NCI-H446 treated with DMSO at 0.1 percent for 48 hours (cell line): ENCODE measurements at regions not wholly inside any gene's neighbourhood (a gene's known extent, or its start where the extent isn't known, plus 50 kb on each side); places are given as distances from the start of the nearest gene placed in this dataset.
"Not testable (repeated sequence)": the region's sequence is repeated elsewhere in the genome, so short reads cannot be mapped to it uniquely, and the experiment has no call there.

Experiments used
- DNase-seq: peaks from one replicate; lab custom pipeline; 2025; lab: John Stamatoyannopoulos, UW

DNA sequence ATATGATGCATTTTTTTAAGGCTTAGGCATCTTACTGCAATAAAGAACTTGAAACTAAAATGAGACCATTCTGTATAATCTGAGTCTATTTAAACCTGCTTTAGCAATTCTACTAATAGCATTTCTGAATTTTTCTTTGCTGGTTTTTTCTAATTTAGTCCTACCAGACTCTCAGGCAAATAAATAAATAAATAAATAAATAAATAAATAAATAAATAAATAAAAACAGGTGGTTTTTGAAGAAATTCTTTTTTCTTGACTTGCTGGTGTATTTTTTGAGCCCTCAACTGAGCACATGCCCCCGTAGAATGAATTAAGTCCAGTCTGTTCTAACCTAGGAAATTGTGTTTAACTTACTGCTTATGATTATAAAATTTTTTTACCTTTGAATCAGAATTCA is 134.7 kb upstream of the FOXP2 start:
- no peak for DNase-seq

DNA sequence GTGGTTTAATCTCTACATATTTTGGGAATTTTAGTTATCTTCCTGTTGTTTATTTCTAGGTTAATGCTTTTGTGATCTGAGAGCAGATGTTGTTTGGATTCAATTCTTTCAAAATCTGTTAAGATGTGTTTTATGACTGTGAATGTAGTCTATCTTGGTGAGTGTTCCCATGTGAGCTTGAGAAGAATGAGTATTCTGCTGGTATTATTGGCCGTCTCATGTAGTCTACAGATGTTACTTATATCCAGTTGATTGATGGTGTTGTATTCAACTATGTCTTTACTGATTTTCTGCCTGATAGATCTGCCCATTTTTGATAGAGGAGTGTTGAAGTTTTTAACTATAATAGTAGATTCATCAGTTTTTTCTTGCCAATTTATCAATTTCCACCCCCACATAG is 141.4 kb upstream of the FOXP2 start:
- peak; percentile 34 for DNase-seq

DNA sequence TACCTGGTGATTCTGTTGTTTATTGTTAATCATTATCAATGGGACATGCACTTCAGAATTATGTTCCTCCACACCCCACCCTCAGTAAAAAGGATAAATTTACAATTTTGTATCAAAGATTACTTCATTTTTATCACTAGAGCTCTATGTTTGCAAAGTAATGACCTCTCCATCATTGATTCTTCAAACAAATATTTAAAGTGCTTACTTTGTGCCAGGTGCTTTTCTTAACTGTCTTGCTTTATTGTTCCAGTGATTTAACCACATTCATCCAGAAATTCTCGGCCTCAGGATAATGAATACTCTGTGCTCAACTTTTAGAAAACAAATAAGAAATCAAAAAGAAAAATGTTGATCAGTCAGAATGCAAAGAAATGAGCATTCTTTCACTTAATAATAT is 144.9 kb upstream of the FOXP2 start:
- DNase-seq = no peak

DNA sequence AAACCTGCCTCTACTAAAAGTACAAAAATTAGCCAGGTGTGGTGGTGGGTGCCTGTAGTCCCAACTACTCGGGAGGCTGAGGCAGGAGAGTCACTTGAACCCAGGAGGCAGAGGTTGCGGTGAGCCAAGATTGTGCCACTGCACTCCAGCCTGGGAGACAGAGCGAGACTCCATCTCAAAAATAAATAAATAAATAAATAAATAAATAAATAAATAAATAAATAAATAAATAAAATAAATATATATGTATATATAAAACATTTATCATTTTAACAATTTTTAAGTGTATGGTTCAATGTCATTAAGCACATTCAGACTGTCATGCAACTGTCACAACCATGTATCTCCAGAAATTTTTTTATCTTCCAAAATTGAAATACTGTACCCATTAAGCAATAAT is 147.1 kb upstream of the FOXP2 start:
- not testable (repeated sequence) for DNase-seq

DNA sequence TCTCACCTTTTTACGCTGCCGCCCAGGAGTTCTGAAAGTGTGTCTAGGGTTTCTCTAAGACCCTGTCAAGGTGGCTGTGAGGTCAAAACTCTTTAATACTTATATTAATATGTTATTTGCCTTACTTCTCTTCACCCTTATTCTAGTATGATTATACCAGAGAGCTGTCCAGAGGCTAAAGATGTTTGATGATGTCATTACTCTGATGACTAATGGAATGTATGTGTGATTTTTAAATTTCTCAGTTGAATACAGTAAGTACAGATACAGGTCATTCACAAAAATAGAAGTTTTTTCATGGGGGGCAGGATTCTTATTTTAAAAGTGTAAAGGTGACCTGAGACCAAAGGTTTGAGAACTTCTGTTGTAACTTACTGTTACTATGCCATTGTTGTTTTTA is 150.6 kb upstream of the FOXP2 start:
- no peak for DNase-seq

DNA sequence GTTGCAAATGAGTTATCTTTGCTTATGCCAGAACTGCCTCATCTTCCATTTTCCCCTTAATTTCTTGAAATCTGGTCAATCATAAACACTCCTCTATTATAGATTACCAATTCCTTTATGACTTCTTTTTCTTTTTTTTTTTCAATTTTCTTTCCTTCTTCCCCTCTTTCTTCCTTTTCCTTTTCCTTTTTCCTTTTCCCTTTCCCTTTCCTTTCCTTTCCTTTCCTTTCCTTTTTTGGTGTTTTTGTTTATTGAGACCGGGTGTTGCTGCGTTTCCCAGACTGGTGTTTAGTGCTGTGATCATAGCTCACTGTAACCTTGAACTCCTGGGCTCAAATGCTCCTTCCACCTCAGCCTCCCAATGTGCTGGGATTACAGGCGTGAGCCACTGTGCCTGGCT is 151.4 kb upstream of the FOXP2 start:
- no peak for DNase-seq

DNA sequence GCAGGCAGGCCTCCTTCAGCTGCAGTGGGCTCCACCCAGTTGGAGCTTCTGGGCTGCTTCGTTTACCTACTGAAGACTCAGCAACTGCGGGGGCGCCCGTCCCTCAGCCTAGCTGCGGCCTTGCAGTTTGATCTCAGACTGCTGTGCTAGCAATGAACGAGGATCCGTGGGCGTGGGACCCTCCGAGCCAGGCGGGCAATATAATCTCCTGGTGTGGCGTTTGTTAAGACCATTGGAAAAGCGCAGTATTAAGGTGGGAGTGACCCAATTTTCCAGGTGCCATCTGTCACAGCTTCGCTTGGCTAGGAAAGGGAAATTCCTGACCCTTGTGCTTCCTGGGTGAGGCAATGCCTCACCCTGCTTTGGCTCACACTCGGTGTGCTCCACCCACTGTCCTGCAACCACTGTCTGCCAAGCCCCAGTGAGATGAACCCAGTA is 159.2 kb upstream of the FOXP2 start:
- no peak for DNase-seq

DNA sequence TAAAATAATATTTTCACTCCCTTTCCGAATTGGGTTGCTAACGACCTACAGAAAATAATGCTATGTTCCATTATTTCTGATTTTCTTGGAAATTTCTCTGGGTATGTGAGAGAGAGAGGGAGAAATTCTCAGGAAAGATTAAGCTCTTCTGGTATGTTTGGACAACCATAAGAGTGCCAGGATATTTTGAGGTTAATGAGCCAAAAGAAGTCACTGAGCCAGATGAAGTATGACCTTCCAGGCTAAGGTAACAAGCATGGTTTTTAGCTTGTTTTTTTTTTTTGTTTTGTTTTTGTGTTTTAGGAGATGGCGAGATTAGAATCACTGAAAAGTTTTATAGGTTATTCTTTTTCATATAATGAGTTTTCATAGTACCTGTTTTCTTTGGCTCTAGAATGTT is 171.0 kb upstream of the FOXP2 start:
- DNase-seq = no peak

DNA sequence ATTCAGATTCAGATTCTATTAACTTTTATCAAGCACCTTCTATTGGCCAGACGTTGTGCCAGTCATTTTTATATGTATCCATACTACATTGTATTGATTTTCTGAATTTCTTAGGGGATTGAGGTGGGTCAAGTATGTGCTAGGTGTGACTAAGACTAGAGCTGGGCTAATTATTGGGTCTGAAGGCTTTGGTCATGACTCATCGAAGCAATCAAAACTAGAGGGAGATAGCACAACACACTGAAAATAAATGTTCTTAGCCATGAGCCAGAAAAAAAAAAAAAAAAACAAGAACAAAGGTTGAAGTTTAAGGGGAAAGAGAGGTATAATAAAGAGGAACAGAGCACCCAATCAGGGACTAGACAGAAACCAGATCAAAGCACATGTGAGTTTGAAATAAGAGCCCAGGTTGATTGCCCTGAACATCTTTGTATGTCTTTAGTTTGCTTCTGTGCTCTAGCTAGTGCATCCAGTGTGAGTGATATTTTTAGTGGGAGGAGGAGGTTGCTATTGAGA is 171.6 kb upstream of the FOXP2 start:
- DNase-seq = no peak

DNA sequence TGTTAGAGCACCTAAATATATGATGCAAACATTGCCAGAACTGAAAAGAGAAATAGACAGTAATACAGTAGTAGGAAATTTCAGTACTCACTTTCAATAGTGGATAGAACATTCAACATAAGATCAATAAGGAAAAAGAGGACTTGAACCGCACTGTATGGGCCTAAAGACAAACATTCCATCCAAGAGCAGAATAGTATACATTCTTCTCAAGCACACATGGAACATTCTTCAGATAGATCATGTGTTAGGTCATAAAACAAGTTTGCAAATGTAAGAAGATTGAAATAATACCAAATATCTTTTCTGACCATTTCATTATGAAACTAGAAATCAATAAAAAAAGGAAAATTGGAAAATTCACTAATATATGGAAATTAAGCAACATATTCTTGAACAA is 185.4 kb upstream of the FOXP2 start:
- no peak for DNase-seq

DNA sequence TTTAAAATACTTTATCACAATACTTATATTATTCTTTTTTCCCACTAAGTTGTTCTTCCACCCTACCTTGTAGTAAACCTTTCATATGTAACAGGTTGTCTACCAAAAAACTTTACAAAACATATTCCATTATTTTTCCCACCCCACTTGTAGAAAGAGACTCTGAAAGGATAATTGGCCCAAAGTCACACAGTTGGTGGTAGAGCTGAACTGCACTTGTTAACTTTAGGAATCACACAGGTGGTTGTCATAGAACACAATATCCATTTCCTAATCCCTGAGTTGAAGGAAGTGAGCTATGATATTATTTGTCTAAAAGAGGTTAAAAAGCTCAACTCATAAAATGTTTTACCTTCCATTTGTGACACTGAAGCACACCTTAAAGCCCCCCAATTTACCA is 188.8 kb upstream of the FOXP2 start:
- DNase-seq = no peak

DNA sequence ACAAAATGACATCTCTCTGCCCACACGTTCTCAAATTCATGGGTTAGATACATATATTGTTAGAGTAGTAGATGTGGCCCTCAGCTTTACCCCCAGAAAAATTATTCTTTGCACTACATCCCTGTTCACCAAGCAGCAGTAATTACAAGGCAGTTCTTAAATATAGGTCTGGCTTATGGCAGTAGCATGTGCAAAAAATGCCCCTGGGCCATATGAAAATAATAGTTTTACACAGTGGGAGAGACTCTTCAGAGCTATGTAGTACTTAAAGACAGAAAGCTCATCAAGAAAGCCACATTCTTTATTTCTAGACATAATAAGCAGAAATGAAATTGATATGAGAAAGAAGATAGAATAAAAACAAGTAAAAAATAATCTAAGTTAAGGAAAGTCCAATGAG is 196.3 kb upstream of the FOXP2 start:
- DNase-seq = no peak

DNA sequence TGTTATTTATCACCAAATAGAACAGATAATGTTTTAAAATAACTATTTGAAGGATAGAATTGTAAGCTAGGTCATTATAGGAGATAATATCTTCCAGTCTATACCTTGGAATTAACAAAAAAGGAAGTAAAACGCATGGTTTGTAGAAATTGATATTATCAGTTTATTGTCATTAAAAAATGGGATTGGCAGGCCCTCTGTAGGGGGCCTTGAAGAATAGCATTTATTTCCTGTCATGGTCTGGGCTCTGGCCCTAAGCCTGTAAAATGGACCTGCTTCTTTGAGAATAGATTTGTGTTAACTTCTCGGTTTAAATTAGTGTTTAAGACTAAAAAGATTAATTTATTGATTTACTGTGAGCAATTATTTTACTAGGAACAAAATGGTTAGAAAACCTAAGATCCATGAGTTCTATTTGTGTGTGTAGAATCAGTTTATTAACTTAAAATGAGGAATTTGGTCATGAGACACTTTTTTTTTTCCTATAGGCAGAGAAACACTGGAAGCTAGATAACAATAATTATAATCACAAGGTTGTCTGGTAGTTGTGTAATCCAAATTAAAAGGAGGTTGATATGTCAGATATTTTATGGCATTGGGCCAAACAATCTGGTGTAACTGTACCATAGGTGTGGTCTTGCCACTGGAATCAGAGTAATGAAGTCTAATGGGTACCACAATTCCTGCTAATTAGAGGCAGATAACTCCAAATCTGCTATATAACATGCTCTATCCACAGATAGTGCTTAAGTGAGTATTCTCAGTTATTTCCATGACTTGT is 197.4 kb upstream of the FOXP2 start:
- no peak for DNase-seq

DNA sequence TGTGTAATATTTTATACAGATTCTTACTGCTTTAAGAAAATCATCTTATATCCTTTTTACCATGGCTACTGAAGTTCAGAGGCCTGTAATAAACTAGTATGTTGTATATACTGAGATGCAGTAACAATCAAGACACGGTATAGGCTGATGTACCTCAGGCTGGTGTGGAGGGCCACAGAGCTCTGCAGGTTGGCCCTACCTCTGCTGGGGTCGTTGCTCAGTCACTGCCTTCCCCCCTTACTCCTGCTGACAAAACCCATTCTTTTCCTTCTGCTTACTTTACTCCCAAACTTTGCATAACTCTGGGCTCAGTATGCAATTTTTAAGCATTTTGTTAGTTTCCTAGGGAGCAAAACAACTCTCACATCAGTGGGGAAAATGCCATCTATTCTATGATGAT is 200.1 kb upstream of the FOXP2 start:
- no peak for DNase-seq

DNA sequence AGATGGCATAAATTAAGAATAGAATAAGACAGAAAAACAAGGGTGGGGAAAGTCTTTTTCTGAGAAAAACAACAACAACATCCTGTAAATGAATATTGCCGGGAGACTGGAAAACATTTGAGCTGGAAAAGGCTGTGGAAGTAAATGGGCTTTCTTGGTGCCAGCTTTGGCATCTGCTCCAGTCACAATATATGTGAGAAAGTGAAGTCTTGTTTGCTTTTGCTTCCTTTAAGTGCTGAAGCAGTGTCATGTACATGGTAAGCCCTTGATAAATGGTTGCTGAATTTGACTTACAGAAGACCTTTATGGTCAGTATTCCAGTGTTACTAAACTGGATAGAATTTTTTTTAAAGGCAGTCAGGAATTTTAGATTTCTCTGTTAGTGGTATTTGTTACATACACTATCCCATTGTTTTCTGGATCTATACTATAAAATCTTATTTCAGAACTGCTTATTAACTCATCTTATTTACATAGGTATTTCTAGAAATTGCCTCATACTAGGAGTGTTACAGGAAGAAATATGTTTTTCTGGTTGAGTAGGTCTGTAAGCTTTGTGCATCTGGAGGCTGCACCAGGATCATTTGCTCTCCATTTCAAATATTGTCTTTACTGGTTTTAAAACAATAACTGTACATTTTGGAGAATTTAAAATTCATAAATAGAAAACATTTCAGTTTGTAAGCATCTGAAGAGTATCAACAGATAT is 201.7 kb upstream of the FOXP2 start:
- peak; percentile 58 for DNase-seq

DNA sequence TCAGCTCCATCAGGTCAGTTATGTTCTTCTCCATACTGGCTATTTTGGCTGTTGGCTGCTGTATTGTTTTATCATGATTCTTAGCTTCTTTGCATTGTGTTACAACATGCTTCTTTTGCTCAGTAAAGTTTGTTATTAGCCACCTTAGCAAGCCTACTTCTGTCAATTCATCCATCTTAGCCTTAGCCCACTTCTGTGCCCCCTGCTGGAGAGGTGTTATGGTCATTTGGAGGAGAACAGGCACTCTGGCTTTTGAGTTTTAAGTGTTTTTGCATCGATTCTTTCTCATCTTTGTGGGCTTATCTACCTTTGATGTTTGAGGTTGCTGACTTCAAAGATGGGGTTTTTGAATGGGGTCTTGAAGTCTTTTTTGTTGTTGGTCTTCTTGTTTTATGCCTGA is 204.6 kb upstream of the FOXP2 start:
- no peak for DNase-seq

DNA sequence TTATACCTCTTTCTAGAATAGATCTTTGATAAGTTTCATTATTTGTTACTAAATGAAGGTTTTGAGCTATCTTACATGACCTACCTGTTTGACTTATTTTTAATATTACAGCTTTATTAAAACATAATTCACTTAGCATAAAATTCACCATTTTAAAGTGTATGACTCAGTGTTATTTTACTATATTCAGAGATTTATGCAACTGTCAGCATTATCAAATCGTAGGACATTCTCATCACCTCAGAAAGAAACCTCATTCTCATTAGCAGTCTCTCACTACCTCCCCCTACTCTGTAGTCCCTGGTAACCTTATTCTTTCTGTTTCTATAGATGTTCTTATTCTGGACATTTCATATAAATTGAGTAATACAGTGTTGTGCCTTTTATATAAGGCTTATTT is 207.9 kb upstream of the FOXP2 start:
- DNase-seq = no peak

DNA sequence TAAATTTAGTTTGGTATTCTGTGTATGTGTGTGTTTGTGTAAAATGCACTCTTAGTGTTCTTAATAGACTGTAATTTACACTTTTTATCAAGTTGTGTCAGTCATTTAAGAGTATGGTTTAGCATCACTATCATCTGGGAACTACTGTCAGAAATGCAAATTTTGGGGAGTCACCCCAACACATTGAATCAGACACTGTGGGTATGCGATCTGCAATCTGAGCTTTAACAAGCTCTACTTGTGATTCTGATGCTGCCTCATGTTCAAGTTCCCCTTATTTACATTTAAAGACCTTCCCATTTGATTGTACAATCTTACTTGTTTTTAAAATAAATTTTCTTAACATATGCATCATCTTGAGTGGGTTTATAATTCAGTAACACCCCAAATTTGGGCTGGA is 218.1 kb upstream of the FOXP2 start:
- DNase-seq = no peak

DNA sequence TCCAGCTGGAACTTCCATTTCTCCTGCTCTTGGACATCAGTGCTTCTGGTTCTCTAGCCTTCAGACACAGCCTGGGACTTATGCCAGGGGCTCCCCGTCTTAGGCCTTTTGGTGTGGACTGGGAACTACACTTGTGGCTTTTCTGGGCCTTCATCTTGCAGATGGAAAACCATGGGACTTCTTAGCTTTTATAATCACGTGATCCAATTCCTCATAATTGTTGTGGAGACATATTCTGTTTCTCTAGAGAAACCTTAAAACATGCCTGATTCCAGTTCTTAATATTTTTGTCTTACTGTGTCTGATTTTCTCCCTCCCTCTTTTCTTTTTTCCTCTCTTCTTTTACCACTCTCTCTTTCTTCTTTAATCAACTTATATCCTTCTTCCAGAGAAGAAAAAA is 224.2 kb upstream of the FOXP2 start:
- DNase-seq = no peak

DNA sequence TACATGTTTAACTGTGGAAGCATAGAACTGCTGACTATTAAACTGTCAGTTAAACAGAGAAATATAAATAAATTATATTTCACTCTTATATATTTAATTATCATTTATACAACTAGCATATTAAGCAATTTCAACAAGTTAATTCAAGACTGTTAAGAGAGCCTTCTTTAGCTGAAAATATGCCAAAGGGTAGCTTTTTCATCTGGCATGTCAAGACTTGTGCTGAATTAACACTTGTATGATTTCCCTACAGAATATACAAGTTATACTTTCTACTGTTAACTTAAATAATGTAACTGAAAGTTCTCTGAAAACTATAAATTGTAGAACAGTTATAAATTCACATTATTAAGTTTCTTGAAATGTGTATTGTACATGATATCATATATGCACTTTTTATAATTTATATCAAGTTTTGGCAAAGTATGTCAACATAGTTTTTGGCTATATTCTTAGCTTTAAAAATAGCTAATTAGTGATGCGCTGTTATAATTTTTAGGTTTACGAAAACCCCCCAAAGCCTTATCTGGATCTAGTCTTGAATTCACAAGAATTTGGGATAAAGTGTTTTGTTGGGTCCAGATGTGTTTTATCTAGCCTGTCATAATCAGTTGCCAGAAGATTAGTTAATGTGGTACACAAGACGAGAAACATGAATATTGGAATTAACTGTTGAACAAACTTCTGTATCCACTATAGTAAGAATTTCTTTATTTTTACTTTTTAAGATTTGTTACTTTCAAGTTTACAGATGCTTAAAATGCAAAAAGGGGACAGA is 231.1 kb upstream of the FOXP2 start:
- DNase-seq = no peak

DNA sequence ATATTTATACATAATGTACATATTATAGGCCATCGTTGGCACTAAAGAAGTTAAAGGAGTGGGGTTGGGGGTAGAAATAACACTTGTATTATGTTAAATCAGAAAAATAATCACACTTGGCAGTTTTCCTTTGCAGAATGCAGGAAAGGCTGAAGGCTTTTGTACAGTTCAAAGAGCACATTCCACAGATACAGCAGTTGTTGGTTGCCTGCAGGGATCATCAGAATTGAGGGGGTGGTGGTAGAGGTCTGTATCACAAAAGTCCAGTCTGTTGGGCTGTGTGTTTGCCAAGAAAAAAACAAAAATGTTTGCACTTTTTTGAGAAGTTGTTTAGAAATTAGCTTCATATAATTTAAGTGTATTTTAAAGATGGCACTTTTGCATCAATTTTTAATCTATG is 231.8 kb upstream of the FOXP2 start:
- DNase-seq = peak; percentile 10

DNA sequence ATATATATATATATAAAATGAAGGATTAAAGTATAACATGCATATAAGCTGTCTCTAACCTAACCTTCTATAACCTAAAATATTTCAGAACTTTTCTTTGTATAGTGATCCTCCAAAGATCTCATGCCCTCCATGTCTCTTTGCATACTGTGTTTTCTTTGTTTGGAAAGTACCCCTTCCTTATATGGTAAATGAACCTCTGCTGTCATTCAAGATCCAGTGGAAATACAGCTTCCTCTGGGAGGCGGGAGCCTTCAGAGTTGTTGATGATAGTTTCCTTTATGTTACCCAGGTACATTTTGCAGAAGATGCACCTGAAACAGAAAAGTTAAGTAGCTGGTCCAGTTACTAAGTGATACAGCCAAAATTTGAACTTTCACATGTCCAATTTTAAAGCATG is 233.3 kb upstream of the FOXP2 start:
- no peak for DNase-seq
